IPS-NIHi7 (cell line): ENCODE measurements at regions not wholly inside any gene's neighbourhood (a gene's known extent, or its start where the extent isn't known, plus 50 kb on each side); places are given as distances from the start of the nearest gene placed in this dataset.

Experiments
- DNase-seq: peaks from one replicate; pipeline ENCODE4 v3.0.0; 2012; ENCODE audit warnings: mixed read lengths; ENCODE audit errors: extremely low spot score

DNA sequence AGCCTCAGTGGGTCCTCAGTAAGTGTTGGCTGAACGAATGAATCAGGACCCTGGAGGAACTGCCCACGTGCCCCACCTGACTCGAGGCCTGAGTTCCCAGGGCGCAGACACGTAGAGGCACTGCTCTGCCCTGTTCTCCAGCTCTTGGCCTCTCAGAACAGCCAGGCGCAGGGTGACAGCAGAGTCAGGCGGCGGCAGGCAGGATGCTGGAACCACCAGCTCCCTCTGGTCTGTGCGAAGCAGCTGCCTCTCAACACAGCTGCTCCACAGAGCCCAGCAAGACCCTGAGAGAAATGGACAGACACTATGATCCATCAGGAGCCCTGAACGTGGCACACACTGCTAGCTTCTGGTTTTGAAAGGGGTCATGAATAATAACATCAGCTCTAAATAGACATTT is 53.1 kb upstream of the BCO1 start:
- no peak for DNase-seq

DNA sequence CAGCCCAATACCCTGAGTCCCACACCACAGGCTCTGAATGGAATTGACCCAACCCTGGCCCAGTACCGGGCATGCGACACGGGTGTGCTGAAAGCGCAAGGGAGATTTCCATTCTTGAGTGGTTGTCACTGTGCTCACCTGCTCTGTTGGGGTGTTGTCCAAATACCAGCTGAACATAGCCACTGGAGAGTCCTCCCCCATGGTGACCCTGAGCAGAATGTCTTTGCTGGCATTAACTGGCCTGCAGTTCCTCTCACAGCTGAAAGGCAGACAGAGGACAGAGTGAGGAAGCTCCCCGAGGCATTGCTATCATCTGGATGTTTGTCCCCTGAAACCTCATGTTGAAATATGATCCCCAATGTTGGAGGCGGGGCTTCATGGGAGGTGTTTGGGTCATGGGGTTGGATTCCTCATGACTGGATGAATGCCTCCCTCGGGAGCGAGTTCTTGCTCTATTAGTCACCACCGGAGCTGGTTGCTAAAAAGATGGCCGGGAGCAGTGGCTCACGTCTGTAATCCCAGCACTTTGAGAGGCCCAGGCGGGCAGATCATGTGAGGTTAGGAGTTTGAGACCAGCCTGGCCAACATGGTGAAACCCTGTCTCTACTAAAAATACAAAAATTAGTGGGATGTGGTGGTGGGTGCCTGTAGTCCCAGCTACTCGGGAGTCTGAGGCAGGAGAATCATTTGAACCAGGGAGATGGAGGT is 57.3 kb upstream of the BCO1 start:
- peak; percentile 89 for DNase-seq

DNA sequence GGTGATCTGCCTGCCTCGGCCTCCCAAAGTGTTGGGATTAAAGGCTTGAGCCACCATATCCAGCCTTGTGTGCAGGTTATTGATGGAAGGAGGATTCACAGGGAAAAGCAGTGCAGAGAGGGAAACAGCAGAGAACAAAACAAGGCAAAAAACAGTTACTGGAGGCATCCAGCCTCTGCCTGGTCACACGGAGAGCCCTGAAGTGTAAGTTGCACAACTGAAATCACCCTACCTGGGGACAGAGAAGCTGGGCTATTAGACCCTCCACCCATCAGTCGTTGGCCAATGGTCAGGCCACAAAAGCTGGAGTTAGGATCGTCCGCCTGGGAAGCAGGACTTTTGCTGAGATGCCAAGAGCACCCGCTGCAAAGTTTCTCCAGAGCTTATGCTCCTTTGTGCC is 57.9 kb upstream of the BCO1 start:
- DNase-seq = no peak

DNA sequence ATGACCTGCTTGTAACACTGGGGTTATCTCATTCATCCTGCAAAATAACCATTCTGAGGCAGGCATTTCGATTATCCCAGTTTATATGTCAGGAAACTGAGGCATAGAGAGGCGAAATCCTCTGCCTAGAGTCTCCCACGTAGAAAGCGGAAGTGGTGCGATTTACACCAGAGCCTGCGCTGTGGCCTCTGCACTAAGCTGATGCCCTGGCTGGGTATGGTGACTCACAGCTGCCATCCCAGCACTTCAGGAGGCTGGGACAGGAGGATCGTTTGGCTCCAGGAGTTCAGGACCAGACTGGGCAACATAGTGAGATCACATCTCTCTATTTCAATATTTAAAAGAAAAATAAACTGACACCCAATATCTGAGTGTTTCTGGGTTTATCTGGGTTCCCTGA is 59.3 kb upstream of the BCO1 start:
- DNase-seq = no peak

DNA sequence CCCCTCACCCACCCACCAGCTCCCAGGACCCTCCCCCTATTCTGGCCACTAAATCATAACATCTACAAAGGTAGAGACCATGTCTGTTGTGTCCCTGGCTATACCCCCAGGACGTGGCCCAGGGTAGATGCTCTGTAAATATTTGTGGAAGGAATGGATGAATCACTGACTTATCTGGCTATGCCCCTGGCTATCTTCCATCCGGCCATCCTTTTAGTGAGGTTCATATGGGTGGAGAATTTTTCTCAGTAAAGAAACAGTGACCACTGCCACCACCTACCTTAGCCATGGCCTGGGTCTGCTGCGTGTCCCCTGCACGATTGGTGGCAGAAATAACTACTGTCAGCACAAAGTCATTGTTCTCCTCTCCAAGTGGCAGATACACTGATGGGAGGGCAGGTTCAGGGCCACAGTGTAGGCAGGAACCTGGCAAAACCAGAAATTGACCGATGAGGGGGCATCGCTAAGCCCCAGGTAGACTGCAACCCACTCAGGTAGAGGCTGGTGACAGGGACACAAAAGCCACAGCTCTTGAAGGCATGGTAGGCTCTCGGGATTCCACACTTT is 63.1 kb upstream of the BCO1 start:
- DNase-seq = no peak

DNA sequence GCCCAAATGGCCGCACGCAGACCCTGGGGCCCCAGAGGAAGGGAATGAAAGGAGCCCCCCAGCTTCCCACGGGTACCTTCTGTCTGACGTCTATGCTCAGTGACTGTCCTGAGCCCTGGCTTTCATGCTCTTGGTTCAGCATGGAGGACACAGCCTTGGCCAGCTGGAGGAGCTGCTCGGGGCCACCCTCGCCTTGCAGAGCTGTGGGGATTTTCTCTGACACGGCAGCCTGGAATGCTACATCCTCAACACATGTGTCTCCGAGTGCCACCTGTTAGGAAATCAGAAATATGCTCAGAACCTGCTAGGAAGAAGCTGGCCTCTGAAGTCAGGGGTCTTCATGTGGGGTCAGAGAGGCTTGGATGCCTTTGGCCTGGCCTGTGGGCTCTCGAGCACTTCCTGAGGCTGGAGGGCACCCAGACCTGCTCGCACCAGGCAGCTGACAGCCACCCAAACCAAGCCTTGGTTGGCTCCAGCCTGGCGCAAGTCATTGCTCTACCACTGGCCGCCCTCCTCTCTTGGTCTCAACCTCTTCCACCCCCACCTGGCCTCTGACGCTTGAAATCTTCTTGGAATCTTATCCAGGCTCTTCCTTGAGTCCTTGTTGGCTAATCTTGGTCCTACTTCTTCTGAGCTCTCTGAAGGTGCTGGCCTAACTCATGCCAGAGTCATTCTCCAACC is 63.7 kb upstream of the BCO1 start:
- DNase-seq = no peak

DNA sequence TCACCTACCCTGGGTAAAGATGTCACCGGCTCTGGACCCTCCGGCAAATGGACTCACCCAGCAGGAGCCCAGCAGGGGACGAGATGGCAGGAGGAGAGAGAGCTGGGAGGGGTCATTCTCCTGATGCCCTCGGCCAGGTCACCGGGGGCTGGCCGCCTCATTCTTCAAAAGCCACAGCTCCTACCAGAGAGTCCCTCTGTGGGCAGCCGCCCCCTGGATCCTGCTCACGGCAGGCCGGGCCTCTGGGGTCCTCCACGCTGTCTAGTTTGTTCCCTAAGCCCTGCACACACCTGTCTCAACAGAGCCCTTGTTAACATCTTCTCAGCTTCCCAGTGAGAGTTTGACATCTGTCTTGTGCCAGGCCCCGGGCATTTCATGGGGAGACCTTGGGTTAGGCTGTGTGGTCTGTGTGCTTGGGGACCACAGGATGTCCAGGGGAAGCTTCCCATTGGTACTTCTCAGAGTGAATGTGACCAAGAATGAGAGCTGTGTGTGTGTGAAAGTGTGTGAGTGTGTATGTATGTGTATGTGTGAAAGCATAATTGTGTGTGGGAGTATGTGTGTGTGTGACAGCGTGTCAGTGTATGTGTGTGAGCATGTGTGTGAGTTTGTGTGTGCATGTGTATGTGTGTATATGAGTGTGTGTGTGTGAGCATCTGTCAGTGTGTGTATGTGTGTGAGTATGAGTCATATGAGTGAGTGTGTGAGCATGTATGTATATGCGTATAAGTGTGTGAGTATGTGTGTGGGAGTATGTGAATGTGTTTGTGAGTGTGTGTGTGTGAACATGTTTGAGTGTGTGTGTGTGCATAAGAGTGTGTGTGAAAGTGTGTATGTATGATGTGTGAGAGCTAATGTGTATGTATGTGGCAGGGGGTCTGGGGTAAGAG is 65.5 kb upstream of the BCO1 start:
- DNase-seq = no peak

DNA sequence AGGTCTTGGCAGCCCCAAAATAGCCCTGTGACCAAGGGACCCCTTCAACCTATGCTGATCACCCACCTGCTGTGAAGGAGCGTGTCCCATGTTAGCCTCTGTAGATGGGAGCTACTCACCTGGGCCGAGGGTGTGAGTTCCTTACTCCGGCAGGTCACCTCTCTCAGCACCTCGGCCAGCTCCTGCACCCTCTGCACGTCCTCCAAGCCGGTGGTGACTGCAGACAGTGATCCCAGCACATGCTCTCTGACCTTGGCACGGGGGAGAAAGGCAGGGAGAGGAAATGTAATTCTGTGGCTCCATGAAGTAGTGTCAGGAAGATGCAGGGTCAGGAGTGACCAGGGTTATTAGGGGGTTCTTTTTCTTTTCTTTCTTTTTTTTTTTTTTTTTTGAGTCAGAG is 67.7 kb upstream of the BCO1 start:
- peak; percentile 76 for DNase-seq

DNA sequence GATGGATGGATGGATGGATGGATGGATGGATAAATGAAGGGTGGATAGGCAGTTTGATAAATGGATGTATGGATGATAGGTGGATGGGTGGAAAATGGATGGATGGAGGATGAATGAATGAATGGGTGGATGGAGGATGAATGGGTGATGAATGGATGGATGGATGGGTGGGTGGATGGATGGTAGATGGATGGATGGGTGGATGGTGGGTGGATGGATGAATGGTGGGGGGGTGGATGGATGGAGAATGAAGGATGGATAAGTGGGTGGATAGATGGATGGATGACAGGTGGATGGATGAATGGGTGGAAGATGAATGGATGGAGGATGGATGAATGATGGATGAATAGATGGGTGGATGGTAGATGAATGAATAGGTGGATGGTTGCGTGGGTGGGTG is 70.1 kb upstream of the BCO1 start:
- DNase-seq = no peak

DNA sequence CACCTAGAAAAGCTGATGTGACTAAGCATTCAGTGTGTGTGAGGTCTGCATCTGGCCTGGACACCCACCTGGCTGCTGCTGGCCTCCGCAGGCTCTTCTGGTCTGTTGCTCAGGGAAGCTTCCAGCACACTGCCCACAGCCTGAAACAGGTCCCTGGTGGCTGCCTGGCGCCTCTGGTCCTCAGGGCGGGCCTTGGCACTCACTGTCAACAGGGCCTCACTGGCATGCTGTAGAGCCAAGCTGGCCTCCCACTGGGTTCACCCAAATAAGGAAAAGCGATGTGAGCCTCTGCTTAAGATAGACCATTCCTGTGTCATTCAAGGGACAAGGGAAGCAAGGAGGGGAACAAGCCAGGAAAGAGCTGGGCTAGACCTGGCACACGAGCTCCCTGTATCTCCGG is 70.6 kb upstream of the BCO1 start:
- DNase-seq = no peak

DNA sequence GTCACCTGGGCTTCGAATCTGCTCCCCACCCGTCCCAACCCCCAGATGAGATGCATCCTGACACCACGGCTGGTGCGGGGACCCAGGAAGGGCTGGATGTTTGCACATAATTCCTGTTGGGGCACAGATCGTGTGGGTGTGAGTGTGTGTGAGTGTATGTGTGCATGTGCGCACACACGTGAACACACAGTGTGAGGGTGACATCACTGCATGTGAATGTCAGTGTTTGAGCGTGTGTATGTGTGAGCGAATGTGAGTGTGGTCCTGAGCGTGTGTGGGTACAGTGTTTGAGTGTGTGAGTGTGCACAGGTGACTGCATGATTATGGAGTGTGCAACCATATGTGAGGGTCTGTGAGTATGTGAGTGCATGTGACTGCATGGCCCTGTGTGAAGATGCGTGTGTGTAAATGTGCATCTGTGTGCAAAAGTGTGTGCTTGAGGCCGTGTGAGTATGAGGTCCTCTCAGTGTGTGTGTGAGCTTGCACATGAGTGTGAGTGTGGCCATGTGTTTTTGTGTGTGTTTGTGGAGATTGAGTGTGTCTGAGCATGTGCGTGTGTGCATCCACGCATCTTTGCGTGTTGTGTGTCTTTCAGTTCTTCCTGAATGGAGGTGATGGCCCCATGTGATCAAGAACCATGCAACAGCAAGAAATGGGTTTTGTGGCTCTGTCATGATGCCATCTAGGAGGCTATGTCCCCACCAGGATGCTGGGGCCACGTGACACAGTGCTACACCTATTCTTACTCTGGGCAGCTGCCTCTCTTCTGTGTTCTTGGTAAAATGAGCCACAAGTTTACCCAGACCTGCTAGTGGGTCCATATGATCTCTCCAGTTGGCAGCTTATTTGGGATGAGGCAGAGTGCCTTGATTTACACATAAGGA is 70.5 kb upstream of the GCSH start:
- DNase-seq = no peak

DNA sequence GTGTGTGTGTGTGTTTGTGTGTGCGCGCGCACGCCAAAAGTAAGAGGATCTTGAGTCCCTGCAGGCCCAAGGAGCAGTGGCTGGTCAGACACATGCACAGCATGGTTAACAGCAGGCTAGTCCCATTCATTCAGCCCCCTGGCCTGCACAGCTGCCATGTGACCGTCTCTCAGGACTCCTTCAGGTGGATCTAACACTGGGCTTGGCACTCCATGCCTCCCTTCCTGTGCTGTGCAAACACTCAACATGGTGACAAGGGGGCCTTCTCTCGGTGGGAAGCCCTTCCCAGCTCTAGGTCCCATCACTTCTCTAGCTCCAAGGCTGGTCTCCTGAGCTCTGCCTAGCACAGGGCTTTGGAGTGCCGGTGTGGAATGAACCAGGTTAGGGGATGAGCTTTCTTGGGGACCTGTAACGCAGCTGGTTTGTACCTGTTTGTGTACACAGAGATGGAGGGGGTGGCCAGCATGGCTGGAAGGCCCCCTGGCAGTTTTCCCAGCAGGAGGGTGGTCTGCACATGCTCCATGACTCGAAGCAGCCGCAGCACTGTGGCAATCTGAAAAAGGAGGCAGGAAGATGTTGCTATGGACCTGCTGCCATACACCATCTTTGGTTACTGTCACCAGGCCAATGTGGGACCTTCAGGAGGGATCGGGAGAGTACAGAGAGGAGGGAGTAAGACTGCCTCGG is 69.4 kb upstream of the GCSH start:
- no peak for DNase-seq

DNA sequence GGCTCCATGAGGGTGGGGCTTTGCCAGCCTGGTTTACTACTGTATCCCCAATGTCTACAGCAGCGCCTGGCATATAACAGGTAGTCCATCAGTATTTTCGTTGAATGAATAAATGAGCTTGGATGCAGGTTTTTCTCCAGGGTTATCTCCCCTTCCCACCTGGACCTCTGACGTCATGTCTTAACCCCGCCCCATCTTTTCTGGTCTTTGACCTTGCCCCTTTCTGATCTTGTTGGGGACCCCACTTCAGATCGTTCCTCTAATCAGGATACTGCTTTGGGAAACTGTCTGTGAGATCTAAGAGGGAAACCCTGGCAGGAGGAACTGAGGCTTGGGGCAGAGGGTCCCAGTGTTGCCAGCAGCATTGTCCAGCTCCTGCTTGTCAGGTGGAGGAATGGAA is 68.8 kb upstream of the GCSH start:
- no peak for DNase-seq

DNA sequence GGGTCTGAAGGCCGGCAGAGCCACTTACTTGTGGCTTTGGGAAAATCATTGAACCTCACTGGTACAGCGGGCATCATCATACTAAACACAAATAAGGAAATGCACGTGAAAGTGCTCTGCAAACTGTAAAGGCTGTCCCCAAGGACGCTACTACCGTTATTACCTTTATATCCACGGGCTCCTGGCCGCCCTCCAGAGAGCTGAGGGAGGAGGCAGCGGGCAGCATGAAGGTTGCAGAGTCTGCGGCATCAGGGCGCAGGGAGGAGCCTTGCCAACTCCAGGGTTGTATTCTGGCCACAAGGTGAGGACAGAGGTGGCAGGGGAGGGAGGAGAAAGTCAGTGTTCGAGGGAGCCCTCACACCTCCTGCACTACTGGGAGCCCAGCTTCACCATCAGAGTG is 68.3 kb upstream of the GCSH start:
- DNase-seq = no peak

DNA sequence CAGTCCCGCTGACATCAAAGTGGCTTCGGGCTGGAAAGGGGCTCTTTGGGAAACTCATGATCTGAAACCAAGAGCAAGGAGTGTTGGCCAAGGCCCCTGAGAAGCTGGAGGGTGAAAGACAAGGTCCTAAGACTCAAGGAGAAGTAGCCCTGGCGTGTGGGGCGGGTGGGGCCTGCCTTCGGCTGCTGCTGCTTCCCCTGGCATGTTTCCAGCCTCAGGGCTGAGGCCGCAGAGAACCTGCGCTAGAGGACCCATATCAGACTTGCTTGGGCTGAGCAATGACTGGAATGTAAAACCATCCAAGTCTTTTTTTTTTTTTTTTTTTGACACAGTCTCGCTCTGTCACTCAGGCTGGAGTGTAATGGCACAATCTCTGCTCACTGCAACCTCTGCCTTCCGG is 67.5 kb upstream of the GCSH start:
- DNase-seq = no peak

DNA sequence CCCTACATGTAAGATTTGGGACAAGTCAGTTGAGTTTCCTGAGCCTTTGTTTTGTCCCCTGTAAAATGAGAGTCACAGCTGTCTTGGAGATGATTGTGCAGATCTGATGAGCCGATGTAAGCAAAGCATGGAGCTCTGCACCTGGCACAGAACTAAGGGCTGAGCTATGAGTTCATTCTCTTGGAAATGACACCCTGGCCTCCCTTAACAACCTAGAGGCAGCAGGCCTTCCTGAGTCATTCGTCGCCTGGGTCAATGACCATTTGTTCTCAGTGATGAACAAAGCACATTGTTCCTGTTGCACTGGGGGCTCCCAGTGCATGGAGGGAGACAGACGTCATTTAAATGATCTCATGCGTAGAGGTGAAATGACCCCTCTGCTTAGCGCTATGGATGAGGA is 62.8 kb upstream of the GCSH start:
- DNase-seq = no peak

DNA sequence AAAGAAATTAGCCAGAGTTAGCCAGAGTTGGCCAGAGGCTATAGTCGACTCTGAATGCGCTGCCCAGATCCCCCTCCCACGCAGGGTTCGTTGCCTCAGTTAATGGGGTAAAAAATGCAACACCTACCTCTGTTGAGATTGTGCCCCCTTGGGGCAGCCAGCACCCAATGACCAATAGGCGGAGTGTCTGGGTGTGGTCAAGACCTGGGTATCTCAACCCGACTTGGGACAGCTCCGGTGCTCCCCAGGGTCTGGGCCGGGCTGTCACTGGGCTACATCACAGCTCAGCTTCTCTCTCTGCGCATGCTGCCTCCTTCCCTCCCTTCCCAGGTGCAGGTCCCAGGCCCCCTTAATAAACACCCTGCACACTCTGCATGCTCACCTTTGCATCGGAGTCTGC is 59.6 kb upstream of the GCSH start:
- DNase-seq = no peak

DNA sequence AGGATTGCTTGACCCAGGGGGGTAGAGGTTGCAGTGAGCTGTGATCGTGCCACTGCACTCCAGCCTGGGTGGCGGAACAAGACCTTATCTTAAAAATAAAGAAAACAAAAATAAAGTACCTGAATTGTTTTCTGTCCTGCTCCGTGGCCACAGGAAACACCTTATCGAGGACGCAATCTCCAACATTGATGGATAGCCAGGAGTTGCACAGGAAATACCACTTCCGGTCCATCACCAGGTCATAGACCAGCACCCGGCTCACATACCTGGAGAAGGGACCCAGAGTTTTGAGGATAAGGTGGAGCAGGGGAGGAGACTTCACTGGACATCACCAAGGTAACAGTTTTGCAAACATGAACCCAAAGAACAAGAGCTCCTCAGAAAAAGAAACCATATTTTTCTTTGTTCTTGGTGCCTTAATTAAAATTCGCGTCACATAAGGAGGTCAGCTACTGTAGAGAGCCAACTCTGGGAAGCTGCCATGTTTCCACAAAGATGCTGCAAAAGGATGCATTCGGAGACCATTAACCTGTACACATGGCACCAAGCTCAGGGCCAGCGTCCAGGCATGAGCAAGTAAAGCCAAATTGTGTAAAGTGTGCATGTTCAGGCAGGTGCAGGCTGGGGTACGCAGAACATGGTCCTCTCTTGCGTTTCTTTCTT is 55.6 kb upstream of the GCSH start:
- no peak for DNase-seq

DNA sequence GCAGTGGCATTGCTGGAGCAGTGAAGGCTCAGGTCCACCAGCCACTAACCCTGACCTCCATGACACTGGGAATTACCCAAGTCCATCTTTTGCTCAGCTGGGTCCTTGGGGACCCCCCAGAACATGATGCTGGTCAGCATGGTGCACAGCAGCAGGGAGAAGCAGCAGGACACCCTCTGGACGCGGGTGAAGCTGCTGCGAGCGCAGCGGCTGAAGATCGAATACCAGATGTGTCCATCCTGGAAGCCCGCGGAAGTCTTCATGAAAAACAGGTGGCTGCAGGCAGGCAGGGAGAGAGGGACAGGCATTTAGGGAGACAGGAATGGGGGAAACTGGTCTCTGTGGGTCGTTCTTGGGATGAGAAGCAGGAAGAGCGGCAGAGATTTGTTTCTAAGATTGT is 53.4 kb upstream of the GCSH start:
- no peak for DNase-seq

DNA sequence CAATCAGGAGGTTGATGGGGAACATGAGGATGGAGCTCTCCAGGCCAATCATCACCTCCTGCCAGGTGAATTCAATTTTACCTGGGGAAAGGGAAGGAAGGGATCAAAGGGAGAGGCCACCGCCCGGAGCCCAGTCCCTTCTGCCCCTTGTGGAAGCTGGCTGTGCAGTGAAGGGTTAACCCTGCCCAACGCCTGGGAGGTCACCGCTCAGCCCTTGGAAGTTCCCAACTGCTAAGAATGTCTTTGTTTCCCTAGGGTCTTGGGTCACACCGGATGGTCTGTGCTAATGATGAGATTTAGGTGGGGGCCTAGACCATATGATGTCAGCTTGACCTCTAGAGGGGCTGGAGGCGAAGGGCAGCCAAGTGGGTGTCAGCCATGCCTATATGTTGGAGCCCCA is 52.1 kb upstream of the GCSH start:
- DNase-seq = no peak
